Stimulated activated CD8-positive, alpha-beta memory T cell treated with anti-CD3 and anti-CD28 coated beads, Interleukin-4, amount 100 ng/mL, for 48 hours (primary cell): ENCODE measurements at regions not wholly inside any gene's neighbourhood (a gene's known extent, or its start where the extent isn't known, plus 50 kb on each side); places are given as distances from the start of the nearest gene placed in this dataset.
"Not testable (repeated sequence)": the region's sequence is repeated elsewhere in the genome, so short reads cannot be mapped to it uniquely, and the experiment has no call there.

Experiments used
- DNase-seq: peaks from one replicate; pipeline ENCODE4 v3.0.0-alpha.2; 2020

DNA sequence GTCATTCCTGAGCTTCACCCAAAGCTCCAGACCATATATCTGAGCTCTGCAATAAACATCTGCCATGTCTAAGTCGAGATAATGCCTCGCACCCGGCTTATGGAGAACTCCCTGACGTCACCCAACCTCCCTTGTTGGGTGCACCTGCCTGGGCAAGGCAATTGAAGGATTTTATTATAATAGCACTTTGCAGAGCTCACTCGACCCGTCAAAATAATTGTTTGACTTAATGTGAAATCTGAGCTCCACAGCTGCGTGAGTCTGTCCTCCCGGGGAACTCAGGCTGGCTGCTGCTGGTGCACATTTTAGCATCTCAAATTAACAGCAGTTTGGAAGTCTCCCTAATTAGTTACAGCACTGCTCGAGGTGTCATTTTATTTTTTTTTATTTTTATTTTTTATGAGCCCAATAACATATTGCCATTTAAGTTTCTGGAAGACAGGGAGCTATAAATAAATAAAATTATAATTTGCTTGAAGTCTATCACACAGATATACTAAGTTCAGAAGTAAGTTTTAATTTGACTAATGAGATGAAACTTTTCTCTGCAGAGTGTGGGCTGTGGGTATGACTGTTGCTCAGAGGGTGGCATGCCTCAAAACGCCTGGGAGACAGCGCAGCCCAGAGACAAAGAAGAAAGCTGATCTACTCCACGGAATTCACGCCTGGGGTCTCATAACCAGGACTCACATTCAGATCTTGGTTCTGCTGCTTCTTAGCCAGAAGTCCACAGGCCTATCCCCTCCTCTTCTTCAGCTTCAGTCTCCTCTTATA lies 401.4 kb upstream of the C16orf82 start:
- DNase-seq = peak; percentile 48

DNA sequence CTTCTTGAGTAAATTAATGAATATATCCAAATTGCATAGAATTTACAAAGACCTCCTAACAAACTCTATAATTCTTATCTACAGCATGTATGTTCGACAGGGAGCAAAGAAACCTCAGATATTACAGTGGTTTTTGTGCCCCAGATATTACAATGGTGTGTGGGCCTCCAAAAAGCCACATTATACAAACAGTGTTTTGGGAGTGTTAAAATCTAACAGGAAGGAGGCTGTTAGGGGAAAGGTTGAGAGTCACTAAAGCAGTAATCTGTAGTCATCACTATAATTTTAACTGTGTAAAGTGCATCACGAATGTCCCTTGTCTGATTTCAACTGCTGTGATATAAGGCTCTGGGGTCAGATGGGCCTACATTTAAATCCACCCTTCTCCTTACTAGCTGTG lies 400.2 kb upstream of the C16orf82 start:
- DNase-seq = no peak

DNA sequence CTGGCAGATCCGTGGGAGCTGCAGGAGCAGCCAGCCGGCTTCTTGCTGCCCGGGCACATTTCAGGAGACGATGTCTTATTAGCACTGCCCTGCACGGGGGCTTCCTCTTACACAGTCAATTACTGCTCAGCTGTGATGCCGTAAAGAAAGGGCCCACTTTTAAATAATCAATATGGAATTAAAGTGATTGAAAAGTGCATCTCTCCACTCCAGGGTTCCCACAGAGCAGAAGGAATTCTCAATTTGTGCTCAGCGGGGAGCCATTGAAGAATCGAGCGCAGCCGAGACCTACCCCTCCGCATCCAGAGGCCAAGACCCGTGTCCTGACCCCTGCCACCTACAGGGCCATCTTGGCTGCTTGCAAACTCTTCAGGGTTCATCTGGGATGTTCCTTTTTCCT lies 399.4 kb upstream of the C16orf82 start:
- no peak for DNase-seq

DNA sequence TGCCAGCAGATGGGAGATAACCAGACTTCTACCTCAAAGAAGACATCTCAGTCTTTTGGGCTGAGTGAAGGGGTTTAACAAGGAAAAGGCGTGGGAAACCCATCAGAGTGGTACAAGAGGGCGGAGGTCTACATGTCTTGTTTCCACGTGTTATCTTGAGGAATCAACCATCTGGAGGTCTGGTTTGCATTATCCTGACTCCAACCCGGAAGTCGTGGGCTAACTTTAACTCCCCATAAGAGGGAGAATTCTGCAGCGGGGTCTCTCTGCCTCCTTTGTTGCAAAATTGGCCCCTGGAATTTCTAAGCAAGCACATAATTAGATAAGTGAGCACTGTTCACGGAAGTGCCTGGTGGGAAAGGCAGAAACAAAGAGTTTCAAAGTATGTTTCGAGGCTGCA lies 398.7 kb upstream of the C16orf82 start:
- no peak for DNase-seq

DNA sequence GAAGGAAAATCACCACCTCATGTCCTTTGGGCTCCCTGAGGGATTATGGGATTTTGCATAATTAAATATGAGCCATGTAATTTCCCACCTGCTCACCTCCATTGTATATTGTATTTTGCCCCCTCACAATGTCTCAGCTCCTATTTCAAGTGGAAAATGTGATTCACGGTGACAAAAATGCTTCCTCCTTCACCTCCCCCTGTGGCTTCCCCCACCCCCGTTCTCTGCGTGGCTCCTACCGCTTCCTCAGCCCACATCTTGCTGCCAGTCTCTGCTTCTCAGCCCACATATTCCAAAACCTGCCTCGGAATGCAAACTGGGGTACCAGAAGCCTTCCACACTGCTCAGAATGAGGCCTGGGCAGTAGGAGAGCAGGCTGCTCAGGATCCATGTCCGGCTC lies 394.5 kb upstream of the C16orf82 start:
- peak; percentile 39 for DNase-seq

DNA sequence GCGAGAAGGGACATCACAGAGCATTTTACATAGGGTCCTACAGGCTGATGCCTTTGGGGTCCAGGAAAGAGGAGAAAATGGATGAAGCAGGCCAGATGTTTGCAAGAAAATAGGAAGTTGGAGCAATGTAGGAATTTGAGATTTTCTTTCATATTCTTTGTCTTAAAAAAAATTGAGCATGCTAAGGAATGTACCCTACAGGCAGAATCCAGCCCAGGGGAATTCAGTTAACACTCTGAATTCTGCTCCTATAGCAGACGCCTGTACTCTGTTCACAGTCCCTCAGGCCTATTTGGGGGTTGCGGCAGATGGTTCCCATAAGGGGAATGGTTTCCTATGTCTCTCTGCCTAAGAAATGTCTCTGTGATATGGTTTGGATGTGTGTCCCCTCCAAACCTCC lies 393.7 kb upstream of the C16orf82 start:
- no peak for DNase-seq

DNA sequence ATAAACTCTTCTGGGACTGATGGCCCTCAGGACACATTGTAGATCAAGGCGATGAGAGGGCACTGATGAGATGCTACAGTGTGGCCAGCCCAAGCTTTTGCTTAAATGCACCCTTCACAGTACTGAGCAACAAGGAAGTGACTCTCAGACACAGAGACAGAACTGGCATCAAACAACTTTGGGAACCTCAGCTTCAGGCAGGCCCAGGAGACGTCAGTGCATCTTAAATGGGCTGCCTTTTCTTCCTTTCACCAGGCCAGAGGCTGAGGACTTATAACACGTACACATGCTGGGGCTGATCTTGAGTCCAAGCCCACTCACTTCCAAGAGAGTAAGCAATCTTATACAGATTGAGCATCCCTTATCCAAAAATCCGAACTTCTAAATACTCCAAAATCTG lies 386.1 kb upstream of the C16orf82 start:
- no peak for DNase-seq

DNA sequence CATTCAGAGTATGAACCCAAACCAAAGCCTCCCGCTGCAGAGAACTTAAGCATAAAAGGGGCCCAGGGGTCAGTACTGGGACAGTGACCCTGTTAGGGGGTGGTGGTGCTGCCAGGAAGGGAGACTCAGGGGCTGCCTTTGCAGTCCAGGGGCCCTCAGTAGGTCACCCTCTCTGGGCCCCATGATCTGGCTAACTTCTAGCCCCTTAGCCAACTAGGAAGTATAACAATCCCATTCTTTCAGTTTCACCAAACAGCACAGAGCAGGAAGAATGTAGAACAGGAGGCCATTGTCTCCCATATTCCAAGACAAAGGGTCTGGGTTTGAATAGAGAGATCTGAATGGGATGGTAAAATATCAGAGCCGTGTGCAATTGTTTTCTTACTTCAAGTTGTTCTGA lies 378.6 kb upstream of the C16orf82 start:
- no peak for DNase-seq

DNA sequence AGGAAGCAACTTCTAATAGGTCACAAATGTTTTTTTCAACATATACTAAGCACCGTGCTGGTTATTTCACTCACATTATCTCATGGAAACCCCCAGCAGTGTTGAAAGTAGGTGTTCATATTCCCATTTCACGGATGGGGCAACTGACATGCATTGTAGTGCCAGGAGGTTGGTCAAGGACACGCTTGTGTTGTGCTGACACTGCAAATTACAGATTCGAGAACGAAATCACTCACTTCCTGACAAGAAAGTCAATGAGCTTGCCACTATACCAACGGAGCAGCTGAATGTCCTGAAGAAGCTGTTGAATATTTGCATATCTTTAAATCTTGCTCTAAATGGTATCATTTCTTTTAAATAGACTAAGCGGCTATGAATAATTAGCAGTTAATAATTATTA lies 378.0 kb upstream of the C16orf82 start:
- no peak for DNase-seq

DNA sequence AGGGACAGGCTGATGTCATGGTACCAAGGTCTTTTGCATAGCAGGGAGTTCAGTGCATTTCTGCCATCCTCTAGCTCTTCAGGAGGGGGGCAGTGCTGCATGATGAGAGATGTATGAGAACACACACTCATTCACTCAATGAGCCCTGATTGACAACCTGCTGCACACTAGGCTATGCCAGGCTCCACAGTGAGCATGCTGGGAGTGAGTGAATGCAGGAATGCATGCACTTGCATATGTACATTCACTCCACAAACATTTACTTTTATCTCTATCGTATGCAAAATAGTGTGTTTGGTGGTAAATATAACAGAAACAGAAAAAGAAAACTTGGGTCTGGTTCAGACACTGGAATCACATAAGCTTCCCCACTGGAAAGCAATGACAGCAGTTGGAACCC lies 374.1 kb upstream of the C16orf82 start:
- no peak for DNase-seq

DNA sequence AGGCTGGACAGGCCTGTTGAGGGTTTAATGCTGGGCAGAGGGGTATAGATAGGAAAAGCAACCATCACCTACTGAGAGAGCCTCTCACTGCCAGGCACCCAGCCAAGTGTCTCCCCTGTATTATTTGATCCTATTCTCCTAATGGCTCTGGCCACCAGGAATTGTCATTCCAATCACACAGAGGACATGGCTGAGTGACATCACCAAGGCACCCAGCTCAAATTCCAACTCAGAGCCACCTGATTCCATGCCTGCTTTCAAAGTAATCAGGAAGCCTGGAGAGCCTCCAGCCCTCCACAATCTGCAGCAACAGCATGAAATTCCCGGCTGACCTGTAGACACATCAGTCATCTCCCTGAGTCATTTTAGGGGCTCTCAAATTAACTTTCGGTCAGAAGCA lies 368.9 kb upstream of the C16orf82 start:
- DNase-seq = no peak

DNA sequence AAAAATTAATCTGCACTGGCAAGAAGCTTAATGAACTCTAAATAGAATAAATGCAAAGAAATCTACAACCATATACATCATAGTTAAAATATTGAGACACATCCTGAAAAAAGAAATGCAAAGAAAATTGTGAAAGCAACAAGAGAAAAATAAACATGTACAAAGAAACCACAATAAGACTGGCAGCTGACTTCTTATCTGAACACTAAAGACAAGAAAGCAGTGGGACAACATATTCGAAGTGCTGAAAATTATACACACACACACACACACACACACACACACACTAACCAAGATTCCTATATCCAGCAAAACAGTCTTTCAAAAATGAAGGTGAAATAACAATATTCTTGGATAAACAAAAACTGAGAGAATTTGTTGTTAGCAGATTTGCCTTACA lies 366.5 kb upstream of the C16orf82 start:
- DNase-seq = no peak

DNA sequence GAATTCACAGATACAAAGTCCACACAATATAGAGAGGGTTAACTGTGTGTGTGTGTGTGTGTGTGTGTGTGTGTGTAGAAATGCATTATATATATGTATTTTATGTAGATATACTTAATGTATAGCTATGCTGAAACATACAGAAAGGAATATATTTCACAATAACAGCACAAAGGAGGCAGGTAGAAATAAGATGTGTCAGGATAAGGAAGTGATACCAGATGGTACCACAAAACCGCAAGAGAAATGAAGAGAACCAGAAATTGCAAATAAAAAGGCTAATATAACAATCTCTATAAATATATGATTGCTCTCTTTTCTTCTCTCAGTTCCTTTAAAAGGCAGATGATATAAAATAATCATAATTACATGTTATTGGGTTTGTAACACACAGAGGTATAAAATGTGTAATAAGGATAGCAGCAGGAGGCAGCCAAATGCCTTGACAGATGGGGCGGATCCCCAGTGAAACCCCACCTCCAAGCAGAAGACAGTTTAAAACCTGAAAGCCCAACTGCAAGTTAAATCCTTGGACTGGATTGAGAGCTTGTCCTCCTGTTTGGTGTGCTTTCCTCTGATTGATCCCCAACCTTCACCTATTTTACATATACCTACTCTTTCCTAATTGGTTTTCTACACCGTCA lies 365.4 kb upstream of the C16orf82 start:
- no peak for DNase-seq

DNA sequence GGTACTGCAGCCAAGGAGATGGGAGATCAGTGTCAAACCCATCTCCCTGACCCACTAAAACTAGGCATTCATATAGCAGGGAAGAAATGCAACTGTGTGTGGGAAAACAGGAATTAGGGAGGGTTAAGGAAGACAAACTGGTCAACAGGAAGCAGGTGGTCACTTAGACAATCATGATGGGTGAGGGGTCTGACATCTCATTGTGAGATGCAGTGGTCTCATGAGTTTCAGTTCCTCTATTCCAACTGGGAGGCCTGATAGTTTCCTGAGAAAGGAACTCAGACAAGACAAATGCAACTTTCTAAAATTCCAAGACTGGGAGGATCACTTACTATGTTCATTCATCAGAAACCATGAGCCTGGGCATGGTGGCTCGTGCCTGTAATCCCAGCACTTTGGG lies 361.4 kb upstream of the C16orf82 start:
- no peak for DNase-seq

DNA sequence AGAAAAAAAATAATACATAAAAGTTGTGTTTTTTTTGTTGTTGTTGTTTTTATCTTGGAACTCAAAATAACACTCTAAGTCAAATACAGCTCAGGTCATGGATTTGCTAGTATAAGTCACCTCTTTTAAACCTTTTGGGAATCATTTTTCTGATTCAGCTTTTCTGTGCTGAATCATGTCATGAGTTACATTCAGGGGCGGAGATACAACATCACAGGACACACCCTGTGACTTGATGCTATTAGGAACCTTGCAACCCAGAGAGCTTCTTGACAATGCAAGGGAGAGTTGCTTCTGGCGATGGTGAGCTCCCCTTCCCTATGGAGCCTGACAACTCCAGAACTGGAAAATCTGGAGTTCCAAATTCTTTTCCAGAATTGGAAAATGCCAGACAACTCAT lies 358.3 kb upstream of the C16orf82 start:
- DNase-seq = no peak

DNA sequence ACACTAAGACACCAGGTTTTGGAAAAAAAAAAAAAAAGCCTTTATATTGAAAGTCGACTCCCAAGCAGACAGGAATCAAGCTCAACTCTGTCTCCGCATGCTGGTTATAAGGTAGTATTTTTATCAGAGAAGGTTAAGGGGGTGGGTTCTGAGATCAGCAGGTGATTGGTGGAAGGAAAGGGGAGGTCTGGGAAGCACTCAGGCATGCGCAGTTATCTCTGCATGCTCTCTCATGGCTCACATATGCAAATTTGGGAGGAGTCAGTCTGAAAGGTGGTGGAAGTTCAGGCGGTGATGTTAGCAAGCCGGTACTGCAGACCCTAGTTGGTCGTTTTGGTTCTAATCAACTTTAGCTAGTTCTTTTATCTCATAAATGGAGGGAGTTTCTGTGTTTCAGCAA lies 357.6 kb upstream of the C16orf82 start:
- no peak for DNase-seq

DNA sequence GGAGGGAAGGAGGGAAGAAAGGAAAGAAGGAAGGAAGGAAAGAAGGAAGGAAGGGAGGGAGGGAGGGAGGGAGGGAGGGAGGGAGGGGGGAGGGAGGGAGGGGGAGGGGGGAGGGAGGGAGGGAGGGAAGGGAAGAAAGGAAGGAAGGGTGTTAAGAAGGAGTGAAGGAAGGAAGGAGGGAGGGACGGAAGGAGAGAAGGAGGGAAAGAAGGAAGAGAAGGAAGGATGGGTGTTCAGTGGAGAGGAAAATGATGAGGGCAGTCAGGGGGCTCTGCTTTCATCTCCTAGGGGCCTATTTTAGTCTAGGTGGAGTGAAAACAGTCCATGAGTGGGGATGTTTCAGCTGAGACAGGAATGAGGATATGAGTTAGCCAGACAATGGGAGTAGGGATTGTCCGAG lies 357.0 kb upstream of the C16orf82 start:
- no peak for DNase-seq

DNA sequence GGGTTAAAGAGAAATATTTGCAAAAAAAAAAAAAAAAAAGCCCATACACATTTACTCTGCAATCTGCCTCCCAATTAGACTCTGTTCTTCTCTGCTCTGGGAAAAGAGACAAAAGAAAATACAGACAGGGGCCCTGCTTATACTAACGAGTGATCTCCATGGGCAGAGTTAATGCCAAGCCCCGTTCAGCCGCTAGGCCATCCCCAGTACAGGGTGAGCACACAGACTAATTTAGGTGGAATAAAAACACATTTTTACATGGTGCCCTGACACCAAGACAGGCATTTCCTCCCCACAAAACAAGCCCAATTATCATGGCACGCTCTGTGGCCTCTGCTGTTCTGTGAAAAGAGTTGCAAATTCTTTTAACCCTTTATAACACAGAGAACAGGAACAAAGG lies 356.3 kb upstream of the C16orf82 start:
- DNase-seq = no peak

DNA sequence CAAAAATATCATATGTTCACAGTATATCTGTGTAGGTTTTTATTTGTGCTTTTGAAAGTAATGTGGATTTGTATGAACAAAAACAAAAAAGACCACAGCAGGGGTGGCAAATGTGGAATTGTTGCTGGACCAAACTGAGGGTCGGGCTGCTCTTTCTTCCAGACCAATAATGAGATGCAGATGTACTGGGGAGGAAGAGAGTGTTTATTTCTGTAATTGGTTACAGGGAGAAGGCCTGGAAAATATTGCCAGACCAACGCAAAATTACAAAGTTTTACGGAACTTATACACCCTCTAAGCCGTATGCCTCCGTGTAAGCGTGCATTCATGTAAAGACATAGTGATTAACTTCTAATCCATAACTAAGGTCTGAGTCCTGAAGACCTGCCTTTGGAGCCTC lies 353.9 kb upstream of the C16orf82 start:
- no peak for DNase-seq

DNA sequence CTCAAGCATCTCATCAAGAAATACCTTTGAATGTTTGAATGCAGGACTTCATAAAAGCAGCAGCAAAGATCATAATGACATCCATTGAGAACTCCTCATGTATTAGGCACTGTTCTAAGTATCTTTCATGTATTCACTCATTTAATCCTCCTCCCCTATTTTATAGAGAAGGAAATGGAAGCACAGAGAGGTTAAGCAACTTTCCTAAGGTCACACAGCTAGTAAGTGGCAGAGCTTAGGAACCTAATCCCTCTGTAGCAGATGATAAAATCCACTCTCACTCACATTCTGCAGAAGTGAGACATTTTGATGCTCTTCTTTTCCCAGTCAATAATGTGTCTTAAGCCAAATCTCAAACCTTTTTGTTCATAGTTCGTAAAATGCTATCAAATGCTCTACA lies 350.8 kb upstream of the C16orf82 start:
- DNase-seq = no peak

DNA sequence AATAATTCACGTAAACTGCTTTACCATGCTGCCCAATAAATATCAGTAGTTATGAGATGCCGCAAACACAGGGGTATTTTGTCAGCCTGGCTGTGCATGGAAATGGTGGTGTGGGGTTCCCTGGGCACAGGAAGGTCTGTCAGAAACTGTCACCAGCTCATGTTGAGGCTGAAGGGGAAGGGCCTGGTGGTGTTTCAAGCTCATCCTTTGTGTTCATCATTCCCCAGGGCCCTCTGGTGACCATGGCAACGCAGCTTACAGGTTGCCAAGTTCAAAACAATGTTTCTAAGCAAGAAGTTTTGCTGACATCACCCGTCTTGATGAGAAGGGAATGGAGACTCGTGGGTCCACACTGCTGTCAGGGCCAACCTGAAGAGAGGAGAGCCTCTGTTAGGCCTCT lies 348.9 kb upstream of the C16orf82 start:
- no peak for DNase-seq

DNA sequence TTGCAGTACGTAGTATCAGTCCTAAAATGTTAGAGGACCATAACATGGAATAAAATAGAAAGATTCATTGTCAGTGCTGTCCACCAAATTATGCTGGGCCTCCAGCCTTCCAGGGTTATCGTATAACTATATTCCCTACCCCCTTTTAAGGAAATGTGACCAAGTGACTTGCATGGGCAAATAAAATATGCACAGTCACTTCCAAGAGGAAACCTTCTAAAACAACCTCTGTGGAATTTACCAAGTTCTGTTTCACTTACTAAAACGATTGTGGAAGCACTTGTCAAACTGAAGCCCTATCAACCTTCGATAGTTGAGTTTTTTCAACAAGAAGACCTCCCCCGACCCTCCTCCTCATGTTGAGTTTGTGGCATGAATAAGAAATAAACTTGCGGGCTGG lies 345.4 kb upstream of the C16orf82 start:
- no peak for DNase-seq

DNA sequence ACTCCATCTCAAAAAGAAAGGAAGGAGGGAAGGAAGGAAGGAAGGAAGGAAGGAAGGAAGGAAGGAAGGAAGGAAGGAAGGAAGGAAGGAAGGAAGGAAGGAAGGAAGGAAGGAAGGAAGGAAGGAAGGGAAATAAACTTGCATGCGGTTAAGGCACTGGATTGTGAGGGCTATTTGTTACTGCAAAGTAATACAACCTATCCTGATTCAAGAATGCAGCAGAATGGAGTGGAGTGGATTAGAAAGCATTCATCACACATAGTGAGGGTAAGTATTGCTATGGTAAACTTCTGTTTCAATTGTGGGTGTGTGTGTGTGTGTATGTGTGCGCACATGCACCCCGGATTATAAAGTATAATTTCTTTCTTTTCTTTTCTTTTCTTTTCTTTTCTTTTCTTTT lies 344.8 kb upstream of the C16orf82 start:
- not testable (repeated sequence) for DNase-seq

DNA sequence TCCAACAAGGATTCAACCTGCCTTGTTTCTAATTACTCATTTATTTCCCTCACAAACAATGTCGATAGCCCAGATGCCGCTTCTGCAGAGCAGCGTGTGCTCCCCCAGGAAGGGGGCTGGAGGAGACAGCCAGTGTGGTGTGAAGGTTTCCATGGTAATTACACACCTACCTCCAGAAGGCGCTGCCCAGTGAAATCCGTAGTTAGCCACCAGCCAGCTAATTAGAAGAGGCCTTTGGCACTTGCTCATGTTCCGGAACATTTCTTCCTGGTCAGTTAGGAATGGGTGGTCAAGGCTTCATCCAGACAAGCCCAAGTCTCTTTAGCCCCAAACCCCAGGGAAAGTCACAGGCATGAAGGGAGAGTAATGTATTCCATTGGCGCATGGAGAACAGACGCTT lies 342.5 kb upstream of the C16orf82 start:
- no peak for DNase-seq

DNA sequence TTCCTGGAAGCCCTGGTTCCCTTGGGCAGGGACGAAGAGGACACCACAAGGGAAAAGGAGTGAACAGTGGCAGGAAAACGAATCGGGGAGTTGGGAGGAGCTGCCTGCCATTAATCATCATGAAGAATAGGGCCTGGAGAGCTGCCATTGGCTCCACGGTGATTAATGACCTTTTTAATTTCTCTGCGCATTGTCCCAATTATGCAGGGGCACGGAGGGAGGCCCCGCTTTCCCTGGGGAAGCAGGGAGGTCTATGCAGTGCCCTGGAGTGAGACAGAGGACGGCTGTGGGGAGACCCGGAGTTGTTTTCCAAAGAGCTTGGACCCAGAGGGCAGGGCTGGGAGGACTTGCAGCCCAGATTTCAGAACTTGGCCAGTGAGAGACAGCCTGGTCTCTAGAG lies 338.9 kb upstream of the C16orf82 start:
- DNase-seq = no peak
